ENCODE measurements at regions not wholly inside any gene's neighbourhood (a gene's known extent, or its start where the extent isn't known, plus 50 kb on each side); places are given as distances from the start of the nearest gene placed in this dataset.

- Histone ChIP-seq H3K36me3 (ENCODE audit: insufficient read depth, low read length) (no peaks in the 10 kb centered on the region), H3K9me3 (ENCODE audit: insufficient read depth, low read depth, low read length) (no peaks in the 10 kb centered on the region), H3K9ac (ENCODE audit: low read length) (no peak overlapping the region), H2AFZ (ENCODE audit: low read depth, low read length) (no peak overlapping the region), H3K4me2 (ENCODE audit: low read length) (no peak overlapping the region), H3K27me3 (ENCODE audit: insufficient read depth, low read length) (no peaks in the 10 kb centered on the region), H3K27ac (ENCODE audit: low read depth, low read length) (no peak overlapping the region), H4K20me1 (ENCODE audit: insufficient read depth, low read length) (no peaks in the 10 kb centered on the region), H3K4me1 (ENCODE audit: insufficient read depth, low read length) (no peaks in the 10 kb centered on the region), H3K79me2 (ENCODE audit: insufficient read depth, low read length) (no peaks in the 10 kb centered on the region), H3K4me3 (ENCODE audit: insufficient read depth, low read depth, low read length) (no peak overlapping the region)
- Mint-ChIP-seq H3K27me3 (ENCODE audit: low read depth, unreplicated experiment) (no peaks in the 10 kb centered on the region), H3K4me3 (ENCODE audit: unreplicated experiment) (no peak overlapping the region), H3K9me3 (ENCODE audit: unreplicated experiment) (no peaks in the 10 kb centered on the region), H3K4me1 (ENCODE audit: low read depth, unreplicated experiment) (peaks cover 6% of the 10 kb centered on the region), H3K27ac (ENCODE audit: unreplicated experiment) (no peak overlapping the region), H3K36me3 (ENCODE audit: low read depth, unreplicated experiment) (no peaks in the 10 kb centered on the region)
- FAIRE-seq = no peak
- DNase-seq (ENCODE audit: low read depth) = no peak
- TF ChIP-seq CTCF (IDR thresholded peaks at IDR 0.05; ENCODE audit: insufficient read depth, low read depth, low read length) = no peak
- no peak for TF ChIP-seq EZH2 (IDR thresholded peaks at IDR 0.05; ENCODE audit: insufficient read depth, low read length)
Observed at GRCh38 chr21:19048098-19048672, 644.6 kb upstream of the TMPRSS15 start.

- Histone ChIP-seq H3K4me3 (ENCODE audit: insufficient read depth, low read depth, low read length) (no peak overlapping the region), H3K4me1 (ENCODE audit: insufficient read depth, low read length) (no peaks in the 10 kb centered on the region), H3K4me2 (ENCODE audit: low read length) (no peak overlapping the region), H4K20me1 (ENCODE audit: insufficient read depth, low read length) (no peaks in the 10 kb centered on the region), H3K9me3 (ENCODE audit: insufficient read depth, low read depth, low read length) (no peaks in the 10 kb centered on the region), H3K79me2 (ENCODE audit: insufficient read depth, low read length) (no peaks in the 10 kb centered on the region), H3K27me3 (ENCODE audit: insufficient read depth, low read length) (no peaks in the 10 kb centered on the region), H3K9ac (ENCODE audit: low read length) (no peak overlapping the region), H3K27ac (ENCODE audit: low read depth, low read length) (no peak overlapping the region), H2AFZ (ENCODE audit: low read depth, low read length) (no peak overlapping the region), H3K36me3 (ENCODE audit: insufficient read depth, low read length) (no peaks in the 10 kb centered on the region)
- Mint-ChIP-seq H3K27me3 (ENCODE audit: low read depth, unreplicated experiment) (no peaks in the 10 kb centered on the region), H3K36me3 (ENCODE audit: low read depth, unreplicated experiment) (no peaks in the 10 kb centered on the region), H3K4me1 (ENCODE audit: low read depth, unreplicated experiment) (peaks cover 6% of the 10 kb centered on the region), H3K9me3 (ENCODE audit: unreplicated experiment) (no peaks in the 10 kb centered on the region), H3K27ac (ENCODE audit: unreplicated experiment) (no peak overlapping the region), H3K4me3 (ENCODE audit: unreplicated experiment) (no peak overlapping the region)
- FAIRE-seq (no peak), DNase-seq (ENCODE audit: low read depth) (no peak)
- TF ChIP-seq CTCF (IDR thresholded peaks at IDR 0.05; ENCODE audit: insufficient read depth, low read depth, low read length) = no peak
- TF ChIP-seq EZH2 (IDR thresholded peaks at IDR 0.05; ENCODE audit: insufficient read depth, low read length) = no peak
Observed at GRCh38 chr21:19049567-19049966, 646.0 kb upstream of the TMPRSS15 start.

- no peak for DNase-seq (ENCODE audit: low read depth)
- FAIRE-seq = no peak
- Histone ChIP-seq H3K27ac (ENCODE audit: low read depth, low read length) (no peak overlapping the region), H4K20me1 (ENCODE audit: insufficient read depth, low read length) (no peaks in the 10 kb centered on the region), H2AFZ (ENCODE audit: low read depth, low read length) (no peak overlapping the region), H3K9me3 (ENCODE audit: insufficient read depth, low read depth, low read length) (peaks cover 9% of the 10 kb centered on the region), H3K4me3 (ENCODE audit: insufficient read depth, low read depth, low read length) (no peak overlapping the region), H3K27me3 (ENCODE audit: insufficient read depth, low read length) (no peaks in the 10 kb centered on the region), H3K4me2 (ENCODE audit: low read length) (no peak overlapping the region), H3K36me3 (ENCODE audit: insufficient read depth, low read length) (no peaks in the 10 kb centered on the region), H3K9ac (ENCODE audit: low read length) (no peak overlapping the region), H3K79me2 (ENCODE audit: insufficient read depth, low read length) (no peaks in the 10 kb centered on the region), H3K4me1 (ENCODE audit: insufficient read depth, low read length) (no peaks in the 10 kb centered on the region)
- no peaks in the 10 kb centered on the region for H3K36me3 Mint-ChIP-seq (ENCODE audit: low read depth, unreplicated experiment)
- no peaks in the 10 kb centered on the region for H3K9me3 Mint-ChIP-seq (ENCODE audit: unreplicated experiment)
- no peak overlapping the region for H3K27ac Mint-ChIP-seq (ENCODE audit: unreplicated experiment)
- H3K27me3 Mint-ChIP-seq (ENCODE audit: low read depth, unreplicated experiment) = no peaks in the 10 kb centered on the region
- no peak overlapping the region for H3K4me3 Mint-ChIP-seq (ENCODE audit: unreplicated experiment)
- H3K4me1 Mint-ChIP-seq (ENCODE audit: low read depth, unreplicated experiment) = peaks cover 7% of the 10 kb centered on the region
- TF ChIP-seq EZH2 (IDR thresholded peaks at IDR 0.05; ENCODE audit: insufficient read depth, low read length) (no peak), CTCF (IDR thresholded peaks at IDR 0.05; ENCODE audit: insufficient read depth, low read depth, low read length) (no peak)
Observed at GRCh38 chr21:19065164-19065563, 661.6 kb upstream of the TMPRSS15 start.

Measured in astrocyte (in vitro differentiated cells and primary cell).